ENCODE measurements at regions not wholly inside any gene's neighbourhood (a gene's known extent, or its start where the extent isn't known, plus 50 kb on each side); places are given as distances from the start of the nearest gene placed in this dataset.

DNA sequence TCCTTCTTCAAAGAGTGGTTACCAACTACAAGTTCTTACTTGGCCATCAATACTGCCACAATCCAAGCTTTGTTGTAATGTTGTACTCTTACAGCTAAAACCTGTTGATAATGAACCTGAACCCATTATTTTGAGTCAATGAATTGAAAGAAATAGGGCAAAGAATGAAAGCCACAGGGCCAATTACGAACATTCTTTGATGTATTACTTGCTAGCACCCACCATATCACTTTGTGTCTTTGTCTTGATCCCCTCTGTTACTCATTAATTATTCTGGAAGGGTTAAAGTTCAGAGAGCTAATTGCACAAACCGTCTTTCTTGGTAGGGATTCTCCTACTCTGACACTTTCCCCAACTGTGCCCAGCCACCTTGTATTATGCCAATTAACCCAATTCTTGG is 53.2 kb upstream of the TFEC start:
- no peak overlapping the region for H3K4me3 Mint-ChIP-seq
- ATAC-seq (no peak), DNase-seq (ENCODE audit: low spot score in 2 of 2) (no peak)
- no peaks in the 10 kb centered on the region for H3K36me3 Mint-ChIP-seq
- no peaks in the 10 kb centered on the region for H3K4me1 Mint-ChIP-seq
- H3K27ac Mint-ChIP-seq: no peak overlapping the region
- no peaks in the 10 kb centered on the region for H3K9me3 Mint-ChIP-seq

DNA sequence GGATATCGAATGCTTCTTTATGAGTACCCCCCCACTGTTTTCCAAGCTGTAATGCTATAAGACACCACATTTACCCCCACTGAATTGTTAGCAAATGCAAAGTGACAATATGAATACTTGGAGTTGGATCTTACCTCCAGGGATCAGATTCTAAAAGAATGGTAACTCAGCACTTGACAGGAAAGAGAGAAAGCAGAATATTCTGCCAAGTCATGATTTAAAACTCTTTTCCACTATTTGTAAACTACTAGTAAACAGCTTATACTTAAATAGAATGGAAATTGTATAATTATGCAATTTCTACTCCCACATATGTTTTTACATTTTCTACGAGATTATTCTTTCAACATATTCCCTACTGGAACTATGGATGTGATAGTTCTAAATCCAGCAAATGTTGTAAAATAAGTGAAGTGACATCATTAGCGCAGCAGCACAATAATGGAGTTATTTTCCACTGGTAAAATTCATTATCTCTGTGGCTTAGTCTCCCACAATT is 56.0 kb upstream of the TFEC start:
- Mint-ChIP-seq H3K9me3 (no peaks in the 10 kb centered on the region), H3K4me3 (no peak overlapping the region), H3K27ac (no peak overlapping the region), H3K4me1 (no peaks in the 10 kb centered on the region), H3K36me3 (no peaks in the 10 kb centered on the region)
- no peak for DNase-seq (ENCODE audit: low spot score in 2 of 2)
- no peak for ATAC-seq

DNA sequence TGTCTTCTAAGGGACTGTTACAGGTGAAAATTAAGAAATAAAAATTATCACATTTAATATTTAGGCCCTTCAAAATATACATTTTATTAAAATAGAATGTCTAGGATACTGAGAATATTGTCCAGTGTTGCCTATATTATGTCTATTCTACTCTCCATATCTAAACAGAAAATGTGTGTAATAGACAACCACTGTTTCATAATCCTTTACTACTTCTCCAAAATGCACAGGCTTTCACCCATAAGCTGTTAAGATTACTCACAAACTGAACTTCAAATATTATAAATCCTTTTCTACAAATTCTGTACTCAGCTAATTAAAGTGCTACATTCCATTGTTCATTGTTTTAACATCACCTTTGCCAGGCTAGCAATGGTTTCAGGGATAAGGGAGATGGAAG is 56.7 kb upstream of the TFEC start:
- H3K4me1 Mint-ChIP-seq: no peaks in the 10 kb centered on the region
- DNase-seq (ENCODE audit: low spot score in 2 of 2): no peak
- no peak for ATAC-seq
- no peaks in the 10 kb centered on the region for H3K9me3 Mint-ChIP-seq
- H3K36me3 Mint-ChIP-seq: no peaks in the 10 kb centered on the region
- no peak overlapping the region for H3K27ac Mint-ChIP-seq
- H3K4me3 Mint-ChIP-seq: no peak overlapping the region

DNA sequence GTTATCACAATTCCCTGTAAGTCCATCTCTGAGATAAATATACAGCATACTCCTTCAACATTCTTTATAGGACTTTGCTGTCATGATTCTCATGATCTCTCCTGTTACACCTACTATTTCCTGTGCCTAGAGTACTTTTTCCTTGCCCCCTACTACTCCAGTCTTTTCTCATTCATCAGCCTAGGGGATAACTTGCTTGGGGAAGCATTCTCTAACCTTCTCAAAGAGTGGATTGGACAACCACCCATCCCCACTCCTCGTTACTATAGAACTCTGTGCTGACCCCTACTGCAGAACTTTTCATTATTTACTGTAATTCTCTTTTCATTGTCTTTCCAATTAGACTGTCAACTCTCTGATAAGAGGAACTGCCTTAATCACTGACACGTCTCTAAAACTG is 57.4 kb upstream of the TFEC start:
- no peak for DNase-seq (ENCODE audit: low spot score in 2 of 2)
- no peak overlapping the region for H3K4me3 Mint-ChIP-seq
- no peaks in the 10 kb centered on the region for H3K9me3 Mint-ChIP-seq
- no peaks in the 10 kb centered on the region for H3K36me3 Mint-ChIP-seq
- no peak overlapping the region for H3K27ac Mint-ChIP-seq
- ATAC-seq: no peak
- no peaks in the 10 kb centered on the region for H3K4me1 Mint-ChIP-seq

DNA sequence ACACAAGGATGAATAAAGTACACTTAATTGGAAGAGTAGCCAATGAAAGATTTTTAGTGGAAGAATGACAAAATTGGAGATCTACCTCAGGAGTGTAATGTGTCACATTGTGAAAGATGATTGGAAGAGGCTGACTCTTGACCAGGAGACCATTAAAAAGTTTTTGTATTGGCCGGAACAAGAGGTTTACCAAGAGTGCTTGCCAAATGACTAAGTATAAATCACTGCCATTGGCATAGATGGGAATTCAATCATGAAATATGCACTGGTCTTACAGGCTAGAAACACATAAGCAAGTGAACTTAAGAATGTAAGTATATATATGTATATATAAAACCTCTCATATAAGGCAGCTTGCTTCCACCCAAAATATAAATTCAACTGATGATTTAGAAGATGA is 58.7 kb upstream of the TFEC start:
- no peaks in the 10 kb centered on the region for H3K9me3 Mint-ChIP-seq
- H3K27ac Mint-ChIP-seq: no peak overlapping the region
- H3K4me3 Mint-ChIP-seq: no peak overlapping the region

DNA sequence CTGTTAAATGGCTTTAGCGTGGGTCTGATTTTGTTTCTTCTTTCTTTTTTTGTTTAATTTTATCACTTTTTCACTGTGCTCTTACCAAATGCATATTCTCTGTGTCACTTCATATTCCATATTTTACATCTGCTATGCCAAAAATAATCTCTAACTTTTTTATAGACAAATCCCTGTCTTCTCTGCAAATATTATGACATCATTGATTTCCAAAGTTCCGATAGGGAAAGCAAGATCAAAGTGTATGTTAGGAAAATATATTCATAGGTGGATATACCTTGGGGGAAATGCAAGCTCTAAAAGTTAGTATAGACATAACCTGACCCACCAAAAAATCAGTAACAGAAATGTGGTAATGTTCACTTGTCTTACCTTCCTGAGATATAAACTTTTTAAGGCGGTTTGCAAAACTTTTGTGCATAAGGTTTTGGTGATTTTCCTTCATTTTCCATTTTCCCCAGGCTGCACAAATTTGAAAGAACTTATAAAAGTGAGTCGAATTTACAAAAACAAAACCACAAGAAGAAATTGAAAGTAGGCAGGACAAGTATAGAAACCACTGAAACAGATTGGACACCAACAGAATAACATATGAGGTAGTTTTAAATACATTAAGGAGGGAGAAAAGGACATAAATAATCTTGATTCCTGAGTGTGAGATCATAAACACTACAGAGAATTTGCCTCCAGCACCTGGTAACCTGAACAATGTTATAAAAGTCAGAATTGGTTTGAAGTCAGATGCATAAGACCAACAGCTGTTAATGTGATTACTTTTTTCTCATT is 63.1 kb upstream of the TFEC start:
- H3K9me3 Mint-ChIP-seq: no peaks in the 10 kb centered on the region
- ATAC-seq (no peak), DNase-seq (ENCODE audit: low spot score in 2 of 2) (no peak)
- no peaks in the 10 kb centered on the region for H3K36me3 Mint-ChIP-seq
- H3K27ac Mint-ChIP-seq: no peak overlapping the region
- no peak overlapping the region for H3K4me3 Mint-ChIP-seq
- H3K4me1 Mint-ChIP-seq: no peaks in the 10 kb centered on the region

More for the DNA sequence above, 58.7 kb upstream of the TFEC start:
- Mint-ChIP-seq H3K36me3 (no peaks in the 10 kb centered on the region), H3K4me1 (no peaks in the 10 kb centered on the region)
- no peak for DNase-seq (ENCODE audit: low spot score in 2 of 2)
- no peak for ATAC-seq

DNA sequence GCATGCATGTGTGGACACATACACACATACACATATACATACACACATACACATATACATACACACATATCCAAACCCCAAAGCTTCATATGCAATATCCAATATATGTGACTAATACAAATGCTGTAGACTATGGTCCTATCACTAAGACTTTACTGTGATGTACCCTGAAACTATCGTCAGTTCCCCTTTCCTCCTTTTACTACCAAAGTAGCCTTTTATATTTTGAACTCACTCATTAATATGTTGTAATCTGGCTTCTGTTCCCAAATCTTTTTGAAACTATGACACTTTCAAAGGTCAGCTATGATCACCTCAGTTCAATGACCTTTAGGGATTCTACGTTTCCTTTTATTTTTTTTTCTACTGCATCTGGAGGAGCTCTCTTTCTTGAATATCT is 64.8 kb upstream of the TFEC start:
- no peaks in the 10 kb centered on the region for H3K9me3 Mint-ChIP-seq
- DNase-seq (ENCODE audit: low spot score in 2 of 2): no peak
- no peaks in the 10 kb centered on the region for H3K4me1 Mint-ChIP-seq
- no peak for ATAC-seq
- no peak overlapping the region for H3K4me3 Mint-ChIP-seq
- H3K36me3 Mint-ChIP-seq: no peaks in the 10 kb centered on the region
- H3K27ac Mint-ChIP-seq: no peak overlapping the region

DNA sequence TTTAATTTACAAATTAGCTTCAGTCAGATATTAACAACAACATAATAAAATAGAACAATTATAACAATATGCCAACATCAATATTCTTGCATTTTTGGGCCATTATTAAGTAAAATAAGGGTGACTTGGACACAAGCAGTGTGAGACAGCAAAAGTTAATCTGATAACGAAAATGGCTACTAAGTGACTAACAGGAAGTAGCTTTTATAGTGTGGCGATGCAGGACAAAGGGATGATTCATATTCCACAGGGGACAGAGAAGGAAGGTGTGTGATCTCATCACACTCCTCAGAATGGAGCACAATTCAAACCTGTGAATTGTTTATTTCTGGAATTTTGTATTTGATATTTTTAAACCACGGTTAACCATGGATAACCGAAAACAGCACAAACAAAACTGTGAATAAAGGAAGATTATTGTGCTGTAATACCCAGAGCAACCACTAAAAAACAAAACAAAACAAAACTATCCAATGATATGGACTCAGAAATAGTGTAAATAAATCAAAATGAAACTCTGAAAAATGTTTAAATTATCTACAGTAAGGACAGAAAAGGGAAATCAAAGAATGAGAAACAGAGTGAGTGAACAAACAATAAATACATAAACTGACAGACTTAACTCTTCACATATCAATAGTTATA is 66.9 kb upstream of the TFEC start:
- DNase-seq (ENCODE audit: low spot score in 2 of 2): no peak
- peak; percentile 50 for ATAC-seq
- Mint-ChIP-seq H3K9me3 (no peaks in the 10 kb centered on the region), H3K4me1 (no peaks in the 10 kb centered on the region), H3K27ac (no peak overlapping the region), H3K4me3 (no peak overlapping the region), H3K36me3 (no peaks in the 10 kb centered on the region)

DNA sequence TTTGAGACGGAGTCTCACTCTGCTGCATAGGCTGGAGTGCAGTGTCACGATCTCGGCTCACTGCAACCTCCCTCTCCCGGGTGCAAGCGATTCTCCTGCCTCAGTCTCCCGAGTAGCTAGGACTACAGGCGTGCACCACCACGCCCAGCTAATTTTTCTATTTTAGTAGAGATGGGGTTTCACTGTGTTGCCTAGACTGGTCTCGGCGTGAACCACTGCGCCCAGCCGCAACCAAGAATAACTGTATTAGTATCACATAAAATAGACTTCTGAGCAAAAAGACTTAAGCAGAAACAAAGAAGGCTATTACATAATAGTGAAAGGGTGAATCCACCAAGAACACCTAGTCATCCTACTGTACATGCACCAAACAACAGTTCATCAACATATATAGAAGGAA is 67.6 kb upstream of the TFEC start:
- Mint-ChIP-seq H3K9me3 (no peaks in the 10 kb centered on the region), H3K4me1 (no peaks in the 10 kb centered on the region), H3K36me3 (no peaks in the 10 kb centered on the region), H3K4me3 (no peak overlapping the region), H3K27ac (no peak overlapping the region)
- ATAC-seq (no peak), DNase-seq (ENCODE audit: low spot score in 2 of 2) (no peak)

DNA sequence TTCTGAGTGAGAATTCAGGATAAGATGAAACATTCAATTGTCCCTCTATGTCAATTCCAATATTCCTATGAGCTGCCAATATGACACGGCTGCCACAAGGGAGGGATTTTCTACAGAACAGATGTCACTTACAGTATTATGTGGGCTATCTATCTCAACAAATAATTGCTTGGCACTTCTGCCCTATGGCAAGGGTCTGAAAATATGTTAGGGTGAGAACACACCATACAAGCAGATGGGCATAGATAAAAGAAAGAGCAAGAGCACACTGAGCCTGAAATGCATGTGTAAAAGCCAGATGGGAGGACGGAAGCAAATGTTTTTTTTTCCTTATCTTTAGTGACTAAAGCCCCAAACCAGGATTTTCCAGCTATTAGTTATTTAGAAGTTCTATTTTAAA is 70.1 kb upstream of the TFEC start:
- Mint-ChIP-seq H3K36me3 (no peaks in the 10 kb centered on the region), H3K4me3 (no peak overlapping the region), H3K9me3 (no peaks in the 10 kb centered on the region), H3K27ac (no peak overlapping the region), H3K4me1 (no peaks in the 10 kb centered on the region)
- no peak for DNase-seq (ENCODE audit: low spot score in 2 of 2)
- ATAC-seq: no peak

DNA sequence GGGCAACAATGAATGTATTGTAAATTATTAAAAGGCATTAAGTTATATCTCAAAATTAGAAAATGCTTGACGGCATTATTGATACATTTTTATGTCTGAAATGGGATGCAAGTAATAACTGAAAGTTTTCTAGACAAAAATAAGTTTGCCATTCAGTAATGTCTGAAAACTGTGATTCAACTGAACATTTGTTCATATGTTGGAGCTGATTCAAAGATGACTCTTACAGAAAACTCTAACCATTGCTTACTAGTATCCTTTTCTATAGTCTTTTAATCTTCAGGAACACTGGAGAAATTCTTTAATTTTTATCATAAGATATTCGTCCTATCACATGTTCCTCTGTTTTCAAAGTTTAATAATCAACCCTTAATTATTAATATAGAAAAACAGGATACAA is 71.1 kb upstream of the TFEC start:
- Mint-ChIP-seq H3K4me3 (no peak overlapping the region), H3K36me3 (no peaks in the 10 kb centered on the region), H3K4me1 (no peaks in the 10 kb centered on the region), H3K27ac (no peak overlapping the region), H3K9me3 (no peaks in the 10 kb centered on the region)
- DNase-seq (ENCODE audit: low spot score in 2 of 2) (no peak), ATAC-seq (no peak)

DNA sequence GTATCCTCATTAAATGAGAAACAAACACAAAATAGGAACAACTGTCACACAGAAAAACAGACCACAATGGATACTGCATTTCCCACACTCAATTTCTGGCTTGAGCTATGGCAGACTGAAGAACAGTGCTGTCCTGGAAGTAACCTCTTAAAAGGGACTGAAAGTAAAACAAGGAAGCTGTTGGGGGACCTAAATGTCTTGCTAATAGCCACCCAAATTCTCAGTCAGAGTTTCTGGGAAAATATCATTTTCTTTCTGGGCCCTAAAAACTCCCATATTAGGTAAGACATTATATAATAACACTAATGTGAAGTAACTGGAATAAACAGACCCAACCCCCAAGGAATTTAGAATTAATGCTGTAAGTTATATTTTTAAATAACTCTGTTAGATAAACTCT is 80.9 kb upstream of the TFEC start:
- ATAC-seq (no peak), DNase-seq (ENCODE audit: low spot score in 2 of 2) (no peak)
- no peak overlapping the region for H3K27ac Mint-ChIP-seq
- H3K4me1 Mint-ChIP-seq: no peaks in the 10 kb centered on the region
- H3K36me3 Mint-ChIP-seq: no peaks in the 10 kb centered on the region
- no peak overlapping the region for H3K4me3 Mint-ChIP-seq
- no peaks in the 10 kb centered on the region for H3K9me3 Mint-ChIP-seq

DNA sequence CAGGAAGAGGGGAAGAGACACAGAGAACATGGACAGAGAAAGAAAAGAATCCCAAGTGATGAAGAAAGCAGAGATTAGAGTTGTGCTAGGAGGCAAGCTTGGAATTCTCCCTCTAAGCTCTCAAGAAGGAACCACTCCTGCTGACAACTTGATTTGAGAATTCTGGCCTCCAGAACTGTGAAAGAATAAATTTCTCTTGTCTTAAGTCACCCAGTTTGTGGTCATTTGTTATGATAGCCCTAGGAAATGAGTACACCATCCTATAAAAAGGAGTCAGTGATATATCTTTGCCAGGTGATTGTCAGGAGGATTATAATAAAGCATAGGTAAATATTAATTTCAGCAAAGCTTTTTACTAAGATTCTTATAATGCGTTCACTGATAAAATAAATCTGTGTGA is 82.7 kb upstream of the TFEC start:
- H3K36me3 Mint-ChIP-seq: no peaks in the 10 kb centered on the region
- H3K9me3 Mint-ChIP-seq: no peaks in the 10 kb centered on the region
- H3K27ac Mint-ChIP-seq: no peak overlapping the region
- no peaks in the 10 kb centered on the region for H3K4me1 Mint-ChIP-seq
- no peak for DNase-seq (ENCODE audit: low spot score in 2 of 2)
- H3K4me3 Mint-ChIP-seq: no peak overlapping the region
- ATAC-seq: no peak

DNA sequence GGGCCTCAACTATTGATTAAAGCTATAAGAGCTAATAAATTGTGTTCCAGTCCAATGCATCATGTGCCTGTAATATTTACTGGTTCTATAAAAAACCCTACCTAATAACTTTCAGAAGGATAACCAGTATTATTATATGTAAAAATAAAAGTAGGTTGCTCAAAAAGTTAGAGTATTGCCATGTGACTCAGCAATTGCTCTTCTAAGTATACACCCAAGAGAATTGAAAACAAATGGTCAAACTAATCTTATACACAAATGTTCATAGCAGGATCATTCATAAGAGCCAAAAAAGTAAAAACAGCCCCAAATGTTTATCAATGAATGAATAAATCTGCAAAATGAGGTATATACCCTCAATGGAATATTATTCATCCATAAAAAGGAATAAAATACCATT is 89.5 kb upstream of the TES start:
- Mint-ChIP-seq H3K4me3 (no peak overlapping the region), H3K9me3 (no peaks in the 10 kb centered on the region), H3K27ac (no peak overlapping the region), H3K36me3 (no peaks in the 10 kb centered on the region), H3K4me1 (no peaks in the 10 kb centered on the region)
- DNase-seq (ENCODE audit: low spot score in 2 of 2) (no peak), ATAC-seq (no peak)

DNA sequence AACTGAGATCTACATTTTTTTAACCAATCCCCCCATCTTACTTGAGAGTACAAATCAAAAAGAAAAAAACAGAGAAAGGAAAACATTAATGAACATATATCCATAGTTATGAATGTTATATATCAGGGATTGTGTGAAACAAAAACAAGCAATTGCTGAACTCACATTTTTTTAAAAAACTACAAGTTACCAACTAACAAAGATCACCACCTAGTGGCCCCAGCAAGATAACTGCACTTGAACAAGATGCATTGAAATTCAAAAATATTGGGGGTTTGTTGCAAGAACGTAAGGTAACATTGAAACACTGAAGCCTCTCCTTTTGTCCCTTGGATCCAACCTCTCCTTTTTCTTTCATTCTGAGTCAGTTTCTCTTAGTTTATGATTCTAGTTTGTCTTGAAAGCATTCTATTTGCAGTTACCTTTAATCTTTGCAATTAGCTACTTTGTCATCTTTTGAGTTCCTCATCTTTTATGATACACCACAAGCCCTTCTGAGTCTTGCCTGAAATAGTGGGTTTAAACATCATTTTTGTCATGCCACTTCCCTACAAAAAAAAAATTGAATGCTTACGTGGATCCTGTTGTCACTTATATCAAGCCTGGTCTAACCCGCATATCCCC is 87.3 kb upstream of the TES start:
- Mint-ChIP-seq H3K27ac (no peak overlapping the region), H3K4me1 (no peaks in the 10 kb centered on the region), H3K4me3 (no peak overlapping the region), H3K36me3 (no peaks in the 10 kb centered on the region), H3K9me3 (peaks cover 4% of the 10 kb centered on the region)
- ATAC-seq (no peak), DNase-seq (ENCODE audit: low spot score in 2 of 2) (no peak)

DNA sequence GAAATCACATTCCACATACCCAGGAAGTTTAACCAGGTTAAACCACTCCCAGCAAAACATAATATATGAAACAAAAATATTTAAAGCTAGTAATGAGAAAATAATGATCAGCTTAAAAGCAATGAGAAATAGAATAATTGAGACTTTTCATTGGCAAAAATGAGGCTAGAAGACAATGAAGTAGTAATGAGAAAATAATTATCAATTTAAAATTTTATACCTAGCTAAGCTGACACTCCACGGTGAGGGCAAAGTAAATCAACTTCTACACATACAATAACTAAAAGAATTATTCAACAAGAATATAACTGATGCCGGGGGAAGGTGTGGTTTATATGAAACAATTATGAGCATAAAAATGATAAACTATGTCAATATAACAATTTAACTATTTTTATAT is 82.2 kb upstream of the TES start:
- Mint-ChIP-seq H3K36me3 (no peaks in the 10 kb centered on the region), H3K27ac (no peak overlapping the region), H3K4me3 (no peak overlapping the region), H3K4me1 (no peaks in the 10 kb centered on the region), H3K9me3 (peaks cover 8% of the 10 kb centered on the region)
- no peak for DNase-seq (ENCODE audit: low spot score in 2 of 2)
- no peak for ATAC-seq
